Activated T-cell treated with anti-CD3 and anti-CD28 coated beads, Interleukin-2, amount 50 U/mL, for 48 hours (primary cell): ENCODE measurements at regions not wholly inside any gene's neighbourhood (a gene's known extent, or its start where the extent isn't known, plus 50 kb on each side); places are given as distances from the start of the nearest gene placed in this dataset.

Experiments used
- DNase-seq, 2 experiments: peaks; one replicate each; pipeline ENCODE4 v3.0.0-alpha.2; 2020

DNA sequence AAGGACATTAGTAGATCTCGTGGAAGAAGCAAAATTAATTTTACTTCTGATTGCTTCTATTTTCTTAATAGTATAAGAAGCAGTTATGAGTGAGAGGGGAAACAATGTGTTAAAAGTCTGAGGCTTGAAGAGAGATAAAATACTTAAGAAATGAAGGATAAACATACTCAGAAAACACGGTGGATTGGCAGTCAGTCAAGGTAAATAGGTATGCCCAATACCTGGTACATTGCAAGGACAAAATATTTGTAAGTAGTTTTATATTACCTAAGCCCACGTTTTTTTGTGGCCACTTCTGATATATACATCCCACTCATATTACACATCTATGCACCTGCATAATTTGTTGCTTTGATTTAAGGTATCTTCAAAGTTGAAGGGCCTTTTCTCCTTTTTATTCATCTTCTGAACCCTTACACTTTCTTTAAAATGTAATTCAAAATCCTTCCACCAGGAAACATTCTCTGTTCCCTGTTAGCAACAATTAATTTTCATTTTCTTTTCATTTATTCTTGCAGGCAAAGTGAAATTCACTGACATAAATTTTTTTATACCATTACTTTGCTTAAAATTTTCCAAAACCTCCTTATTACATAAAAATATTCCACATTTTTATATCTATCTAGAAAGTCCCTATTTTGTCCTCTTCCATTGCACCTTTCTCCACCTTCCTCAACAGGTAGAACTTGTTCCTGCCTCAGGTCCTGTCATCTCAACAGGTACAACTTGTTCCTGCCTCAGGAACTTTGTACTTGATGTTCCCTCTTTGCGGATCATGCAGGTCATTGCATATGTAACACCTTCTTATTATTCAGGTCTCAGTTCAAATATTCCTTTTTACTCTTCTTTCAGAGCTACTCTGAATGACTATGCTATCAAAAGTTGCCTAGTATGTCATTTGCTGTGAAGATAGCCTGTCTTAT, 755.7 kb upstream of the ALCAM start:
- no peak for DNase-seq

DNA sequence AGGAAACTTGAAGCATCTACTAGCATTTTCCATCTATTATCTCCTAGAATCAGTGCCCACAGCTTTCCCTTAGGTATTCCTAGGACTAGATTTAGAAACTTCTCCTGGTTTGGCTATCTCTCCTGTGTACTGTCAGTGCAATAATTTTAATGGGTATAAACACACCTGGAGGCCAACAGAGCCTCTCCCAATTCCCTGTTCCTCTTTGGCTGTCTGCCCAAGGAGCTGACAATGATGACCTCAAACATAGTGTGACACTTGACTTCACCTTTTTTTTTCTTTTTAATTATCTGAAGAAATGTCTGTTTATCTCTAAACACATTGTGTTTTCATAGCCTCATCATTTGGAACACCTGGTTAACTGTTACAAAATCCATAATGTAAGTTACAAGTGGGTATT, 754.5 kb upstream of the ALCAM start:
- no peak for DNase-seq

DNA sequence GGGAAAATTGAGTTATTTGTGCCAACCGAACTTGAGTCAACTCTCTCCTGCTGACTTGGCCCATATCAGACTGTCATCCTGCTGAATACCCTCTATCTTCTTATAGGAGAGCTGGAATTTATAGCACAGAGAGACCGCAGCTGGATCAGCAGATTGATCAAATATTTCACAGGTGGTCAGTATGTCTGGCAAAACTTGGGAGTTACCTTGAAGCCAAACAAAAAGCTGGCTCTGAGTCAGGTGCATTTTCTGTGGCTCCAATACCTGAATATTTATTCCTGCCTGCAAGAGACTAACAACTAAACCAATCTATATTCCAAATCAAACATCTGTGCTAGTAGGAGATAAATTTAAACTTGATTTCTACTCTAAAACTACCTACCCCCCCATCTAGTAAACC, 752.1 kb upstream of the ALCAM start:
- no peak for DNase-seq

DNA sequence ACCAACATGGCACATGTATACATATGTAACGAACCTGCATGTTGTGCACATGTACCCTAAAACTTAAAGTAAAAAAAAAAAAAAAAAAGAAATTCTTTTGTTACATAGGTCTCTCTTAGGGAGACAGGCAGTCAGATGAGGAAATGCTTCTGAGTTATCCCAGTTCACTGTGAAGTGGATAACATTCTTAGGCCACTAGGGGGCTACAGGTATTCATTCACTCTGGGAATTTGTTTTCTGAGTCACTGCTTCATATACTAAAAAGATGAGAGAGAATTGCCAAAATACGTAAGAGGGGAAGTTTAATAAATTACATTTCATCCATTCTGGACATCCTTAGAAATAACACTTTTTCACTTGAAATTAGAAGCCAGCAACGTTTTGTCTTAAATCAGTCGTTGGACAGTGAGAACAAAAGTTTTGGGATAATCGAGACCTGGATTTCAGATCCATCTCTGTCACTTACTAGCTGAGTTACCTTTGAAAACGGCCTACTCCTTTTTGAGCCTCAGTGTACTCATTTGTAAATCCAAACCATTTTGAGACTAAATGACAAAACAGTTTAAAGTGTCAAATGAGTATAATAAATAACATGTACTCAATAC, 738.4 kb upstream of the ALCAM start:
- DNase-seq = no peak

DNA sequence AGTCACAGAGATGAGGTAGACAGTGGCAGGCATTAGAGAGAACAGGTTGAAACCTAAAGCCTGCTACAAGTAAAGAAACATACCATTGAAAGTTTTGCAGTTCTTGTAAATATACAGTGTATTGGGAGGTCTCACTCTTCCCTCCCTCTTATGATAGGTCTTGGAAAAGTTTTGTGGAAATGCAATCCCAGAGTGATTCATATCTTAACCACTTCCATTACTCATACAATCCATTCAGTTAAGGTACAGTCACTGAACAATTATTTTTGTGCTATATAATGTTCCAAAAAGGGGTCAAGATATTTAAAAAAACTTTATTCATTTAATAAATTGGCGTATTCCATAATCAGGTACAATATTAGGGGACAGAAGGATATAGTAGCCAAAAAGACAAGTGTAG, 737.7 kb upstream of the ALCAM start:
- DNase-seq = no peak

DNA sequence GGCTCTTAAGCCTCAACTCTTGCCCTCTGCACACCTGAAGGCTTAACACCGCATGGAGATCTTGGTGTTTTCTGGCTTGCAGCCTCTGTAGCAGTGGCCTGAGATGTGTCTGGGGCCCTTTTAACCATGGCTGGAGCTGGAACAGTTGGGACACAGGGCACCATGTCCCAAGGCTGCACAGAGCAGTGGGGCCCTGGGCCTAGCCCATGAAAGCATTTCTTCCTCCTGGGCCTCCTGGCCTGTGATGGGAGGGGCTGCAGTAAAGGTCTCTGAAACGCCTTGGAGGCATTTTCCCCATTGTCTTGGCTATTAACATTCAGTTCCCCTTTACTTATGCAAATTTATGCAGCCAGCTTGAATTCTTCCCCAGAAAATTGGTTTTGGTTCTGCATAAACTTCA, 735.5 kb upstream of the ALCAM start:
- DNase-seq = no peak

DNA sequence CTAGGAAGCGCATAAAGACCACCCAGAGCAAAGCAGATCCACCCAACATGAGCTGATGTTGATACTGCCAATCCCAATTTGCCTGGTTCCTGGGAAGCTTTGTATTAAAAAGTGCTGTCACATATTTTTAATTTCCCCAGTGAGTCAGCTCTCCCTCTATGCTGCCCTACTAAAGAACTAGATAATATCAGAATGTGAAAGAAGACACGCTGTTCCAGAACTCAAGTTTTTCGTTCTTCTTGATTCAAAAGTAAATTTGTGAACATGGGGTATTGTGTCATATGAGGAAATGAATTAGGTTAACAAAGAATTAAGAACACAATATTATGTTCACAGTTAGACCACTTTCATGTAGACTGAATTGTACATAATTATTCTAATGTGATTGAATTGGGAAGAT, 734.2 kb upstream of the ALCAM start:
- no peak for DNase-seq

DNA sequence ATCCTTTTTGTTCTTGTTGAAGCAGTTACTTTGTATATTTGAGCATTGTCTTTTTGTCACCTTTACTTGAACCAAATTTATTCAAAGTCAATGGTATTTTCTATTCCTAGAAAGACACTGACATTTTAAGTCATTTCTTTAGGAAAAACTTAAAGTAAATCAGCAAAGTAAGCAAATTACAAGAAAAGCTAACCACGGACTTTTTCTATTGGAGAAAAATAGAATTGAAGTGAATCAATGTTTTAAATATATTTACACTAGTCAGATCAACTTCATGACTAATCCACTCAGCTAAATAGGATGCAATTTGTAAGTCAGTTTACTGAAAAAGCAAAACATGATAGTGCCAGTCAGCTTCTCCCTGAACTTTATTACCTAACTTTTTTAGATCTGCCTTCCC, 733.8 kb upstream of the ALCAM start:
- DNase-seq = no peak

DNA sequence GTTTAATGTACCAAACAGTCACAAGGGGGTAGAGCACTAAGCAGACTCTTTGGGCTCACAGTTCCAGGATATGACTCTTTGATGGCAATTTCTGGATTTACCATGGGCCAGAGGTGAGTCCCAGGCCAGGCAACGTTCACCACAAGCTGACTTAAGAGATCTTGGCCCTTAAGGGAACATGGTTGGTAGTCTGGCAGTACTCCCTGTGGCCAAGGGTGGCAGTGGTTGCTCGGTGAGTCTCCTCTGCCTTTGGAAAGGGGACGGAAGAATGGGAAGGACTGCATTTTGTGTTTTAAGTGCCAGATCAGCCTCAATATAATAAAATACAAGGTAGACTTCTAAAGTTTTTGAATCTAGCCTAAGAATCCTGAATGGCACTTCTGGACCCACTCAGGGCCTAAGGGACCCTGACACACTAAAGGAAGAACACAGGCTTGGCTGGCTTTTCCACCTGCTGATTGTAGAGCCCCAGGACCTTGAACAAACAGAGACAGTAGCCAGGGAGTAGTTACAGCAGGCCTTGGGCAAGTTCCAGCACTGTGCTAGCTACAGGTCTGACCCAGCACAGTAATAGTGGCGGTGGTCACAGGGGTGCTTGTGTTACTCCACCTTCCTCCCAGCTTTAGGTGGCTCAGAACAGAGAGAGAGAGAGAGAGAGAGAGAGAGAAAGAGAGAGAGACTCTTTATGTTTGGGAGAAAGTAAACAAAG, 730.7 kb upstream of the ALCAM start:
- no peak for DNase-seq

DNA sequence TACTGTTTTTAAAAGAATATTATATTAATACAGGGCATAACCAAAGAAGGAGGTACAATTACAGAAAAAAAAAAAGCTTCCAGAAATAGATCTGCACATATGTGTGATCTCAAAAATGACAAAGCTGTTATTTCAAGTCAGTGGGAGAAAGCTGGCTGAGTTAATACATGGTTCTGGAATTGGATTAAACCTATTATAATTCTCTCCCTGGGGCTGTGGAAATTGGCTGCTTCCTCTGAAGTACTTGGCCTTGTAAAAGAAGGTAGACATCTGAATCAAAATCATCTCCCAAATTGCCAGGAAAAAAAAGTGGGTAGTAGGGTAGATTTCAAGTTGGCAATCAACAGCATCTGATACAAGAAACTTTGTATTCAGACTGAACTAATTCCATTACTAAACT, 723.9 kb upstream of the ALCAM start:
- no peak for DNase-seq

DNA sequence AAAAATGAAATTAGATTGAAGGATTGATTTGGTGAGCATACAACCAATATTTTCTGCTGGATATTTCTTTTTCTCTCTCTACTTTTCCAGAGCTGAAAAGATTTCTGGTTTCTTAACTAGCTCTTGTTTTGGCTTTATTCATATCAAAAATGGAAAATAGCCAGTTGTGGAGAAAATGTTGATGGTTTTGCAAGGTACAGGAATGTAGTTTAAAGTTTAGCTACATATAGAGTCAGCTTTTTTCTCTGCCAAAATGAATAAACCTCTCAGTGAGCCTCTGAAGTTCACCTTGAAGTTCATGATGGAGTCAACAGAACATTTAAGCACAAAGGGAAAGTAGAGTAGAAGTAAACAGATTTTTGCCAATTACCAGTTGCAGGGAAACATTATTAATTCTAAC, 720.5 kb upstream of the ALCAM start:
- DNase-seq = no peak

DNA sequence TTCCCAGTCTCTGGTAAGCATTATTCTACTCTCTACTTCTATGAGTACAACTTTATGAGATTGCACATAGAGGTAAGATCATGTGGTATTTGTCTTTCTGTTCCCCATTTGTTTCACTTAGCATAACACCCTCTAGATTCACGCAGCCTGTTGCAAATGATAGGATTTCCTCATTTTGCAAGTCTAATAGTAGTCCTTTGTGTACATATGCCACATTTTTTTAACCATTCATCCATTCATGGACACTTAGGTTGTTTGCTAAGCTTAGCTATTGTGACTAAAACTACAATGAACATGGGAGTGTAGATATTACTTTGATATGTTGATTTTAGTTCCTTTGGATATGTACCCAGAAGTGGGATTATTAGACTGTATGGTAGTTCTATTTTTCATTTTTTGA, 717.9 kb upstream of the ALCAM start:
- DNase-seq = no peak

DNA sequence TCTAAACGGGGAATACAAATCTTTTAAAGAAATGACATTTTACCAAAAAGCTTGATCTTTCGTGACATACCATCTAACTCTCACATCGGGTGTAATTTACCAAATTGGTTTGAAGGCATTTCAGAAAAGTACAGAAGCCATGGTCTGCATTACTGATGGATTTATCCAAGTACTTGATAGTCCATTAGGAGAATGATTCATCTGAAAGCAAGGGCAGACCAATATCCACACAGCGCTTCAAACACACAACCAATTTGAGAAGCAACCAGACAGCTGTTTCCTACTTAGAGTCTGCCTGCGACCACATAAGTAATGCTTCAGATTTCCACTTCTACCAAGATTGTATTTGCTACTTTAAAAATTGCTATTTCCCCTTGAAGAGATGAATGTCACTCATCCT, 697.6 kb upstream of the ALCAM start:
- DNase-seq = no peak

DNA sequence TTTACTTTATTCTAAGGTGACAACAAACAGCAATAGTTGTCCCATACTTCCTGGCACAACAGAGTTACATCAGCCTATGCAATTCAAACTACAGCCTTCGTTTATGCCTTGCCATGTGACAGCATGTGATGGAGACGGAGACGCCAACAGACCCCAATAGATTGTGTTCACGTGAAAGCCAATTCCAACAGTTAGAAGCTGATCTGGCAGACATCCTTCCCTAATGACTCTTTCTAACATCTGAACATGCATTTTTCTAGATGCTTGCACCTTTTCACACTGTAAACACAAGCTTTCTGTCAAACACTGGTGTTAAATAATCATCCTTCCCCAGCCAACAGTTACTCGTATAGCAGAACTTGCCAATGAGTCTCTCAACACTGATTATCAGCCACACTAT, 694.4 kb upstream of the ALCAM start:
- no peak for DNase-seq

DNA sequence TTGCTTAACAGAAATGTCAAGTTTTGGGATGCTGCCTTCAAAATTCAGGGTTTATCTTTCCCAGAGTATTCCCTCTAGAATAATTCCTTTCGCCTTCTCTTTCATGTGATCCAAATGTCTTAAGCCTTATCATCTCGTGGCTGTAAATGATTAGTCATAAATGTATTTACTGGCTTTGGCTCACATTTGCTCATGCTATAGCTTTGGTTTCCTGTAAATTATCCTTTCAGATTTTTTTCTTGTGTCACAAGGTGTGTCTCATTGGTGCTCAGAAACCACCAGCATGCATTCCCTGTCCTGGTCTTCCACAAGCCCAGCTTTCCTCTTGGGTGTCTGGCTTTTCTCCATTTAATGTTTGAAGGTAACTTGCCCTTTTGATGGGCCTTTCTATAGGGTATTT, 692.7 kb upstream of the ALCAM start:
- DNase-seq = no peak

DNA sequence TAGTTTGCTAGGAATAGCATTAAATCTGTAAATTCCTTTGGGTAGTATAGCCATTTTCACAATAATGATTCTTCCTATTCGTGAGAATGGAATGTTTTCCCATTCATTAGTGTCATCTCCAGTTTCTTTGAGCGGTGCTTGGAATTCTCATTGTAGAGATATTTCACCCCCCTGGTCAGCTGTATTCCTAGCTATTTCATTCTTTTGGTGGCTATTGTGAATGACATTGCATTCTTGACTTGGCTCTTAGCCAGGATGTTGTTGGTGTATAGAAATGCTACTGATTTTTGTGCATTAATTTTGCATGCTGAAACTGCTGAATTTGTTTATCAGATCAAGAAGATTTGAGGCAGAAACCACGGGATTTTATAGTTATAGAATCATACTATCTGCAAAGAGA, 690.5 kb upstream of the ALCAM start:
- DNase-seq = no peak

DNA sequence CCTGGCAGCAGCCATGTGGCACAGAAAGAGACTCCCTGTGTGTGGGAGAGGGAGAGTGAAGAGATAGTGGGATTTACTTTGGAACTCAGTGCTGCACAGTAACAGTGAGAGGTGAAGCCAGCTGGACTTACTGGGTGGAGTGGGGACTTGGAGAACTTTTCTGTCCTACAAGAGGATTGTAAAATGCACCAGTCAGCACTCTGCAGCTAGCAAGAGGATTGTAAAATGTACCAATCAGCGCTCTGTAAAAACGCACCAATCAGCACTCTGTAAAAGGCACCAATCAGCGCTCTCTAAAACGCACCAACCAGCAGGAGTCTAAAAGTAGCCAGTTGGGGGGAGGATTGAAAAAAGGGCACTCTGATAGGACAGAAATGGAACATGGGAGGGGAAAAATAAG, 688.8 kb upstream of the ALCAM start:
- DNase-seq = no peak

DNA sequence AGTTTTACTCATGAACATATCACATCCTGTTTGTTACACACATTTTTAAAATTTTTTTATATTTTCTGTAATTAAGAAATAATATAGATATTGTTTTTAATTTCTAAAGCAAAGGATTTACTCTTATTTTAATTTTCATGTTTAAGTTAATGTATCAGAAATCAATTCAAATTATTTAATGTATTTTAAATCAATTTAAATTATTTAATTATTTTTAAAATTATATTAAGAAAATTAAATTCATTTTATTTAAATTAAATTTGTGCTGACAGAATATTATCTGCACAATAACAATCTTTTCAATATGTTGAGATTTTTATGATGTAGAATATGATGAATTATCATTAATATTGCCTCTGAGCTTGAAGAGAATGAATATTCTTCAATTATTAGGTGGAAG, 681.2 kb upstream of the ALCAM start:
- no peak for DNase-seq

DNA sequence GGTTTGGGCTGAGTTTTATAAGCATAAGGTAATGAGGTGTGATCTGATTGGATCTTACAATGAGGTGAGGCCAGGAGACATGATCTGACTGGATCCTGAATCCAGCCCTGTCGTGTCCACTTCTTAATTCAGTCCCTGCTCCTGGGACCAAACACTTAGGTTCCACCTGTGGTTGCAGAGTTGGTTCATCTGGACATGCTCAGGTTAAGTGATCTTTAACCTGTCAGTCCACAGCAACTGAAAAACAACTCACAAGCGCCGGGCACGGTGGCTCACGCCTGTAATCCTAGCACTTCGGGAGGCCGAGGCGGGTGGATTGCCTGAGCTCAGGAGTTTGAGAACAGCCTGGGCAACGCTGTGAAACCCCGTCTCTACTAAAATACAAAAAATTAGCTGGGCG, 679.3 kb upstream of the ALCAM start:
- DNase-seq = no peak

DNA sequence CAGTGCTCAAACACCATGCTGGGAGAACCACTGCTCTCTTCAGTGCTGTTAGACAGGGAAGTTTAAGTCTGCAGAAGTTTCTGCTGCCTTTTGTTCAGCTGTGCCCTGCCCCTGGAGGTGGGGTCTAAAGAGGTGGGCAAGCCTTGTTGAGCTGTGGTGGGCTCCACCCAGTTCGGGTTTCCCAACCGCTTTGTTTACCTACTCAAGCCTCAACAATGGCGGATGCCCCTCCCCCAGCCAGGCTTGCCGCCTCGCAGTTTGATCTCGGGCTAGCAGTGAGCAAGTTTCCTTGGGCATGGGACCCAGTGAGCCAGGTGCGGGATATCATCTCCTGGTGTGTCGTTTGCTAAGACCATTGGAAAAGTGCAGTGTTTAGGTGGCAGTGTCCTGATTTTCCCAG, 670.2 kb upstream of the ALCAM start:
- no peak for DNase-seq

DNA sequence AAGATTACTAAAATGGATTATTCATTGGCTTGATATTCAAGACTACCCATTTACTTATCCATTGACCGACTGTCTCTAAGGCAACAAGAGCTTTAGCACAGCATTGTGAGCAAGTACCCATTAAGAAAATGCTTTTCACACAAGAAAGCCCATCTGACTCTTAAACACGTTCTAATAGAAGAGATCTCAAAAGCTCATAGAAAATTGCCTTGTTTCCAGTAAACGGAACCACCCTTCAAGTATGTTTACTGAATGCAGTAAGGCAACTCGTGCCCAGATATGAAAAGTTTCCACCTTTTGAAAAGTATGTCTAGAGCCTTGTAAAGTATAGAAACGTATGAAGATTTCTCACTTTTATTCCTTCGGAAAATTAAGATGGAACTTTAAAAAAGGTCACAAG, 655.3 kb upstream of the ALCAM start:
- DNase-seq = no peak

DNA sequence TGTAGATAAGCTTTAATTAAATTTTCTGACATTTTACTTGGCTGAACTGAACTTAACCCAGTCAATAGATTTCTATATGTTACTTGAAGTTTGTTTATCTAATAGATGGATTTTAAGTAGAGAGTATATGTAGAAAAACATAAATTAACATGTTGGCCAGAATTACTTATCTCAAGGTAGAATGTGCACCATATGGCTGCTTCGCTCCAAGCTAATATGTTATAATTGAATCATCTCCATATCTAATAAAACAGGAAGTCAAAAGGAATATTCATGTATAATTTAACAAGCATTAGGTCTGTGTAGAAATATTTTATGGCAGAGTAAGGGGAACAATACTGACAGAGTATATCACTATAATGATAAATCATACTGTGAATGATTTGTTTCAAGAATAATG, 650.7 kb upstream of the ALCAM start:
- no peak for DNase-seq

DNA sequence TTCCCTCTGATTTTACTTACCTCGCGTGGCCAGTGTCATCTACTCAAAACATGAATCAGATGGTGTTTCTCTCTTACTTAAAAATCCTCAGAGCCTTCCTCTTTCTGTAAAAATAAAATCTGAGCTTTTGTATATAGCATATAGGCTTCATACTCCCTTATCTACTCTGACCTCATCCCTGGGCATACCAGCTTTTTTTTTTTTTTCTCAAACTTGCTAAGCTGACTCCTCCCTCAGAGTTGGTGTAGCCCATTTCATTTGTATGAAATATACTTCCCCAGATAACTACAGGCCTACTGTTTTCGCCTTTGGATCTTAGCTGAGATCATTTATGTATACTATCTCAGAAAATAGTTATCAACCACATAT, 648.9 kb upstream of the ALCAM start:
- no peak for DNase-seq

DNA sequence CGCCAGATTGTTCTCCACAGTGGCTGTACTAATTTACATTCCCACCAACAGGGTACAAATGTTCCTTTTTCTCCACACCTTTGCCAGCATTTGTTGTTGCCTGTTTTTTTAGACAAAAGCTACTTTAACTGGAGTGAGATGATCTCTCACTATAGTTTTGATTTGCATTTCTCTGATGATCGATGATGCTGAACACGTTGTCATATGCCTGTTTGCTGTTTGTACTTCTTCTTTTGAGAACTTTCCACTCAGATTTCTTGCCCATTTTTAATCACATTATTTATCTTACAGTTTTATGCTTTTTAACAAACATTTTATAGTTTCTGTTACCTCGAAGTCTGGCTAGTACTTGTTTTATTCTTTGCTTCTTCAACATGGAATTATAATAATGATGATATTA, 643.7 kb upstream of the ALCAM start:
- DNase-seq = no peak
